ENCODE measurements at regions not wholly inside any gene's neighbourhood (a gene's known extent, or its start where the extent isn't known, plus 50 kb on each side); places are given as distances from the start of the nearest gene placed in this dataset.

- no peak for TF ChIP-seq CTCF (IDR thresholded peaks at IDR 0.05; ENCODE audit: low read depth, low read length)
- DNase-seq (ENCODE audit: low read depth, low spot score) = no peak
- no peak overlapping the region for H3K4me3 ChIP-seq (ENCODE audit: low read depth, low read length)
- in situ Hi-C loops (cut with HindIII; ENCODE audit: low sequenced_read_pairs) = no loop called here
These were observed 69.9 kb upstream of the CLDN5 start for GRCh38 chr22:19593991-19594569.

- in situ Hi-C loops (cut with HindIII; ENCODE audit: low sequenced_read_pairs) = no loop called here
- no peak overlapping the region for H3K4me3 ChIP-seq (ENCODE audit: low read depth, low read length)
- TF ChIP-seq CTCF (IDR thresholded peaks at IDR 0.05; ENCODE audit: low read depth, low read length) = no peak
- DNase-seq (ENCODE audit: low read depth, low spot score) = no peak
These were observed 71.3 kb upstream of the CLDN5 start for GRCh38 chr22:19595532-19595931.

GRCh38 chr22:19596680-19597398, 72.6 kb upstream of the CLDN5 start:
- peak; percentile 47 for DNase-seq (ENCODE audit: low read depth, low spot score)
- in situ Hi-C loops (cut with HindIII; ENCODE audit: low sequenced_read_pairs) = no loop called here
- no peak for TF ChIP-seq CTCF (IDR thresholded peaks at IDR 0.05; ENCODE audit: low read depth, low read length)
- no peak overlapping the region for H3K4me3 ChIP-seq (ENCODE audit: low read depth, low read length)

- DNase-seq (ENCODE audit: low read depth, low spot score) = no peak
- H3K4me3 ChIP-seq (ENCODE audit: low read depth, low read length) = no peak overlapping the region
- in situ Hi-C loops (cut with HindIII; ENCODE audit: low sequenced_read_pairs) = no loop called here
- TF ChIP-seq CTCF (IDR thresholded peaks at IDR 0.05; ENCODE audit: low read depth, low read length) = no peak
These were observed 73.2 kb upstream of the CLDN5 start for GRCh38 chr22:19597399-19597735.

GRCh38 chr22:19598054-19598855, 74.0 kb upstream of the CLDN5 start:
- H3K4me3 ChIP-seq (ENCODE audit: low read depth, low read length) = no peak overlapping the region
- TF ChIP-seq CTCF (IDR thresholded peaks at IDR 0.05; ENCODE audit: low read depth, low read length) = no peak
- in situ Hi-C loops (cut with HindIII; ENCODE audit: low sequenced_read_pairs) = no loop called here
- DNase-seq (ENCODE audit: low read depth, low spot score) = no peak

GRCh38 chr22:19599004-19599403, 74.8 kb upstream of the CLDN5 start:
- H3K4me3 ChIP-seq (ENCODE audit: low read depth, low read length) = no peak overlapping the region
- TF ChIP-seq CTCF (IDR thresholded peaks at IDR 0.05; ENCODE audit: low read depth, low read length) = no peak
- no peak for DNase-seq (ENCODE audit: low read depth, low spot score)
- in situ Hi-C loops (cut with HindIII; ENCODE audit: low sequenced_read_pairs) = no loop called here
